M059J (cell line): ENCODE measurements at regions not wholly inside any gene's neighbourhood (a gene's known extent, or its start where the extent isn't known, plus 50 kb on each side); places are given as distances from the start of the nearest gene placed in this dataset.

Experiments
- DNase-seq: peaks from one replicate; pipeline ENCODE4 v3.0.0-alpha.2; 2012; ENCODE audit warnings: low read depth

DNA sequence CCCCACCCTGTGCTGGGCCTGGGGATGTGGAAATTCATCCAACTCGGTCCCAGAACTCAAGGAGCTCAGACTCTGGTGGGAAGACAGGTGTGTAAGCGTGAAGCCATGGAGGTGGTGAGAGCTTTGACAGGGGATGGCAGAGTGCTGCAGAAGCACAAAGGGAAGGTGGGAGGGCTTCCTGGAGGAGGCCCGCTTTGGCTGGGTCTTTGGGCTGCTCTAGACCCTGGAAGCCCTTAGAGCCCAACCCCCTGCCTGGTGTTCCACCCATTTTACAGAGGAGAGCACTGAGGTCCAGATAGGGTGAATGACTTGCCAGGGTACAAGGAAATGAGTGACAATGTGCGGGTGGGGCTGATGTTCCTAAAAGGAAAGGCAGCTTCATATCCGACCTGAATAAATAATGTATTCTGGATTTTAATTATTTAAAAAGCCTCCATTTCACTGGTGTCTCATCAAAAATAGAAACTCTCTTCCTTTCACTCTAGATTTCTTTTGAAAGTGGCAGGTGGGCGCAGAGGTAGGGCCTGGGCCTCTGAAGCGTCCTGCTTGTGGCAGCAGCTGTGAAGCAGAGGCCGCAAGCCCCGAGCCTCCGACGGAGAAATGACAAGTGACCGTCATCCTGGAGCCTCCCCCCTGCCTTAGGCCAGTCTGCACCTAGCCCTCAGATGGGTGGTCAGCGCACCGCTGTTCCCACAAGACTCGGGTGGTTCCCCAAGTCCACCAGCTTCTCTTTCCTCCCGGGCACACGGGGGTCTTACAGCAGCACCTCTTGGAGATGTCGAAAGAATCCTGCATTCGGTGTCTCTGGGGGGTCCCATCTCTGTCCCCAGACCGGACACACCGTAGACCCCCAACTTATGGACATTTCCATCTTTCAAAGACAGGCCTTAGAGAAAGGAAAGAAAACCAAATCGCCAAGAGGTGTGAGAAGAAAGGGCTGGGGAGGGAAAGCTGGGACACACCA lies 71.0 kb upstream of the TAF1B start:
- DNase-seq, result no peak

DNA sequence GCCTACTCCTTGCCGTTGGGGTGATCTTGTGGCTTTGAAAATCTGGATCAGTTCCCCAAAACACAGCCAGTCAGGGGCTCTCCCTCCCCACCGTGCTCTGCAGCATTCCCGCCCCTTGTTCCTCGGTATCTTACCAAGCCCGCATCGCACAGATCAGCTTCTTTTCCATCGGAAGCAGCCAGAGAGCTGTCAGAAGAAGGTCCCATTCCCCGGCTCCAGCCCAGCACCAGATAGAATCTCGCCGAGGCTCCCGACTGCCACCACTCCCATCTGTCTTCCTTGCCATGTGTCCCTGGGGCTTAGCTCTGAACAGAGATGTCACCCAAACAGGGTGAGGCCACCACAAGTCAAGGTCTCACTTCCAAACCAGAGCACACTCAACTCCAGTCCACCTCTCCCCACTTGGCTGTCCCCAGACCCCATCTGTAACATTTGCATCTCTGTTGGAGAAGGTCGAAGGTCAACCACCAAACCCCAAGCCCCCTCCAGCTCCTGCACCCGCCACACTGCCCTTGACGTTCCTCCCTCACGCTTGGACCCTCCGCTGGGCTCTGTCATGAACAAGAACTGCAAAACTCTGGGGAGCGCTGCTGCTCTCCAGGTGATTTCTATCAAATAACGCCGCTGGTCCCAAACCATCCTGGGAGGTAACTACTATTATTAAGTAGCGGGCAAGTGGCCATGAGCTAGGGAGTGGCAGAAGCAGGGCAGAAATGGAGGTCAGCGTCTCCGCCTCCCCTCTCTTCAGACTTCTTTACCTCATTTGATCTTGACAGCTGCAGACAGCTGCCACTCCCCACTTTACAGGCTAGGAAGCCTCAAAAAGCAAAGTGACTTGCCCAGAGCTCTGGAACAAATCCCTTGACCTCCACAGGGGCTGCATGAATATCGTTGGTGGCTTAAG lies 70.0 kb upstream of the TAF1B start:
- no peak for DNase-seq

DNA sequence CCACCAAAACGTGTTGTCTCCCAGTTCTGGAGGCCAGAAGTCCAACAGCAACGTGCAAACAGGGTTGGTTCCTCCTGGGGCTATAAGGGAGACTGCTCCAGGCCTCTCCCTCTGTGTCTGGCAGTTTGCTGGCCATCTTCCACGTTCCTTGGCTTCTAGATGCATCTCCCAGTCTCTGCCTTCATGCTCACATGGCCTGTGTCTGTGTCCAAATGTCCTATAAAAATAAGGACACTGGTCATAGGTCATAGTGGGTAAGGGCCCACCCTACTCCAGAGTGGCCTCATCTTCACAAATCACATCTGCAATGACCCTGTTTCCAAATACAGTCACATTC lies 69.4 kb upstream of the TAF1B start:
- no peak for DNase-seq

DNA sequence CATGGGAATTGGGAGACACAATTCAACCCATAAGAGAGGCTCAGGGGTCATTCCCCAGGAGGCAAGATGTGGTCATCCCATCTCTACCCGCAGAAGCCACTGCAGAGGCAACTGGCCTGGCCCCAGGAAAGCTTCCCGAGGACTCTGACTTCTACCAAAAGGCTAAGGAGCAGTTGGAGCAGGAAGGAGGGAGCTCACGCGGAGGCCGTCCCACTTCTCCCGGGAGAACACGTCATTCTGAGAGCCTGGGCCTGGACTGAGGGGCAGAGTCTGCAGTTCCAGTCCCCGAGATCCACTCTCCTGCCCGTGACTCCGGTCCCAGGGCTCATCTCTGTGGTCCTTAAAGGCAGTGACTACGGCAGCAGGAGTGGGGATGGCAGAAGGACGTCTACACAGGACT lies 69.0 kb upstream of the TAF1B start:
- no peak for DNase-seq

DNA sequence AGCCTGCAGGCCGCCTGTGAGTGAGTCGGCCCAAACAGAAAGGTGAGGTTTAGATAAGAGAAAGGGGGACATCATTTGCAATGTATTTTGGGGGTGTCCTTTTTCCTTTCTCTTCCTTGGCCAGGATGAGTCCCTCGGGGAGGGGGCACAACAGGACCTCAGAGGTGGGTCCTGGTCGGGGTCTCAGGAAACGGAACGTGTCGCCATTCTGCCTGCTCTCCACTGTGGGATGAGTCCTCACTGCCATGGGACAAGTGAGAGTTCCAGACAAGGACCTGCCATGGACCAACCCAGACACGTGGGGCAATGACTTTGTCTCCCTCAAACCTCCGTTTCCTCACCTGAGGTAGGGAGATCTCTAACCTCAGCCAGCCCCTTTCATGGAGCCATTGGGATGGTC lies 67.9 kb upstream of the TAF1B start:
- DNase-seq, result no peak

DNA sequence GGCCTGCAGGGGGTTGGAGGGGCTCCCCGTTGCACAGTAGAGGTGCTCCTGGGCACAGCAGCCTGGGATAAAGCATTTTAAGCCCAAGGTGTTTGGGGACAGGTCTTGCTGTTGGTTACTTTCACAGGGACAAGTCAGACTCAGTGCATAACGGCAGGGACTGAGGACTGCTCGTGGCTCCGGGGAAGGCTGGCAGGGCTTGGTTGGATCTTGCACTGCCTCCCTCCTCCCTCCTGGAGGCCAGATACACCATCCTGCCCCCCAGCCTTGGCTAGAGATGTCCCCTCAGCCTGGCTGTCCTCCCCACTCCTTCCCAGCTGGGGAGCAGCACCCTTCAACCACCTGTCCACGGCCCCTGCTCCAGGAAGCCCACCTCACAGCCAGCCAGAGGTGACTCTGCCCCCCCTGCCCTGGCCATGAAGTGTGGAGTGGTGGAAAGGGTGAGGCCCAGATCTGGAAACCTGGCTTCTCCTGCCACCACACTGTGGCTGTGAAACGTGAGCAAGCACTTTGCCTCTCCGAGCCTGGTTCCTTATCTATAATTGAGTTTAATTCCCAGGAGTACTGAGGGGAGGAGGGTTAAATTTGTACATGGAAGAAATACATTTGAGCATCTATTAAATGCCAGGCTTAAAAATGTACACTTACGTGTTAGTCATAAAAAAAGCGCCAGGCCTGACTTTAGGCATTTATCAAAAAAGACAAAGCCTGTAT lies 67.1 kb upstream of the TAF1B start:
- DNase-seq, result no peak

DNA sequence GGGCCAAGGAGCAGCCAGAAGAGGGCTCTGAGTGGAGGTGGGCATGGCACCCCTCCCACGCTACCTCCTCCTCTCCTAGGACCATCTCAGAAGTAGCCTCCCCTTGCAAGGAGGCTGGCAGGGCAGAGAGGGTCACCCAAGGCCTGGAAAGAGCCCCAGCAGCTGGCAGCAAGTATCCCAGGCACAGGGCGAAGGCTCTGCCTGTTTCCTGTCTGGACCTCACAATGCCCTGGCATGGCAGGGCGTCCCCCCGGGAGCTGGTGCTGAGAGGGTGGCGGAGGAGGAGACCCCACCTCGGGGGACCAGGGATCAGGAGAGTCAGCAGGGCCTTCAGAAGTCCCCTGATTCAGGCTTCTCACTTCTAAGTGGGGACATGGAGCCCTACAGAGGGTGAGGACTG lies 66.2 kb upstream of the TAF1B start:
- DNase-seq, result no peak

DNA sequence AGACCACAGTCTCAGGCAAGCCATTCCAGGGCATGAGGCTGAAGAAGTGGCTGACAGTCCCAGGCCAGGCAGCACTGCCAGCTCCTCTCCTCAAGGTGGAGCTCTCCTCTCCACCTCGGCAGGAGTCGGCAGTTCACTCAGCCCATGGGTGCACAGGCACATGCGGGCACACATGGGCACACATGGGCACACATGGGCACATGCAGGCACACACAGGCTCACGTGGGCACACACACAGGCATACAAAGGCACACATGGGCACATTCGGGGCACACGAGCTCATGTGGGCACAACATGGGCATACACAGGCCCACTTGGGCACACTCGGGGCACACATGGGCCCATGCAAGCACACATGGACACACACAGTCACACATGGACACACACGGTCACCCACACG lies 65.3 kb upstream of the TAF1B start:
- DNase-seq, result no peak

DNA sequence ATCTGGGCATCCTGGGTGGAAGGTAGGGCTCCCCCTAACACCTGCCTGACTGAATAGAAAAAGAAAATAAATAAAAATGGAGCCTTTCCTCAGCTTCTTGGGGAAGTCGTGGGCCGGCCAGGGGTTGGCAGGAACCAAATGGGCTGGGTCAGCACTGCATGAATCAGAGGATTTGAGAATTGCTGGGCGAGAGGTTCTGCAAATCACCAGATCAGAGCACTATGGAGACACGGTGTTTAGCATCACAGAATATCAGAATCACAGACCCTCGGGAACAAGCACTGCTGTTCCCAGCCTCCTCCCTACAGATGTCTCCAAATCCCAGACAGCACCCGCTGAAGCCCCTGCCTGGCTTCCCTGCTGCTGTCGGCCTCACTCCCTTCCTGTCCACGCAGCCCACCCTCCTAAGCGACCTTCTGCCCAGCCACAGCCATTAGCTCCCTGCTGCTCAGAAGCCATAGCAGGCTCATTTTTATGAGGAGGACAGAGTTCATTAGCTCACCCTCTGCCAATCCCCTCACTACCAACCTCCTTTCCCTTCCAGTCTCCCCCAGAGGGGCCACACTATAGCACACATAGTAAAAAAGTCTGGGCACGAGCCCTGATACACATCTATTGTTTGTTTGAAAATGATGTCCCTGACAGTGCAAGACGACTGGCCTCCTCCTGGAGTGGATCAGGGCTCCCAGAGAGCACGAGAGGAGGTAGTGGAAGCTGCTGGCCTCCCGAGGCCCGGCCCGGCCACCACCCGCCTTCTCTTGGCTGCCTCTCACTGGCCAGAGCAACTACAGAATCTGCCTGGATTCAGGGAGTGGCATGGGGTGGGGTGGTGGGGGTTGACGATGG lies 64.6 kb upstream of the TAF1B start:
- DNase-seq, result no peak

DNA sequence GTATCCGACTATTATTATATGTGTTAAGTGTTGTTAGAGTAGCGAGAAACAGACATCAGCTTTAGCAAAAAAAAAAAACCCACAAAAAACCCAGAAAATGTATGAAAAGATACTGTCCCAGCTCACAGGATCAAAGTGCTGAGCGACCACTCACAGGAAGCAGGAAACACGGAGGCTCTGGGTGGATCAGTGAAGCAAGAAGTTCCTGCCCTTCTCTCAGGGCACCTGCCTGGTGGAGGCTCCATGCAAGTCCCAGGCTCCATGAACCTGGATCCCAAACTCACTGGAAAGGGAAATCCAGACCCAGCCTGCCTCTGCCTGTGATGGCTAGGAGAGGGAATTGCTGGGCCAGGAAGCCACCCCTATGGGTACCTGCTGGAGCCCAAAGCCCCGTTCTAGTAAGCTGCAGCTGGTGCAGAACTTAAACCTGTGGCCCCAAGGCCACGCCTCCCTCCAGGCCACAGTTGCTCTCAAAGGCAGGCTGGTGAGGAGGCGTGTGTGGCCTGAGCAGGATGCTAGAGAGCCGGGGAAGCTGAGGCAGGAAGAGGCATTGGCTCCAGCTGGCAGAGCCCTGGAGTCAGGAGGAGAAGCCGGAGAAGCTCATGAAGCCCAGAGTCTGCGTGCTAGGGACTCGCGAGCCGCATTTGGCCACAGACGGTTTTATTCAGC lies 63.5 kb upstream of the TAF1B start:
- DNase-seq, result no peak

DNA sequence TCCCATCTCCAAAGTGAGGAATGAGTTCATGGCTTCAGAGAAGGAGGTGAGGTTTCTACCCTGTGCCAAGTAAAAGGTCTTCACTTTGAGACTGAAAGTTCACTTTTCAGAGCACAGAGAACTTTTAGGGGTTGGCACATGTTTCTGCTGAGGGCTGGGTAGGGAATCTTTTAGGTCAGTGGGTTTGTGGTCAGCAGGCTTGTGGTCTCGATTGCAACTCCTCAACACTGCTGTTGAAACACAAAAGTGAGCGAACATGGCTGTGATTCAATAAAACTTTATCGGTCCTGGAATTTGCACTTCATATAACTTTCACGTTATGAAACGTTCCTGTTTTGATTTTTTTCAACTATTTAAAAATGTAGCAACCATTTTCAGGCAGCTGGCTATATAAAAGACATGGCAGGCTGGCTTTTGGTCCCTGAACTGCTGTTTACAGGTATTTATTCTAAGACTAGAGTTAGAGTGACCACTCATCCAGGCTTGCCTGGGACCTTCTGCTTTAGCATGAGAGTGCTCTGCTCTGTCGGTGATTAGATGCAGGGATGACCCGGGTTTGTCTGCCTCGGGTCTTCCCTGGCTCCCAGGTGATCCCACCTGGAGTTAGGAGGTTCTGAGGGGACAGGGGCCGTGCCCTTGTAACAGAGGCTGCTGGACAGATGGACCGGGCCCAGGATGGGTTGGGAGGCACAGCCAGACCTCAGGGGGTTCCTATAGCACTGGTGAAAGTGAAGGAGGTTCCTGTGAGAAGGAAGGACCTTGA lies 62.7 kb upstream of the TAF1B start:
- no peak for DNase-seq

DNA sequence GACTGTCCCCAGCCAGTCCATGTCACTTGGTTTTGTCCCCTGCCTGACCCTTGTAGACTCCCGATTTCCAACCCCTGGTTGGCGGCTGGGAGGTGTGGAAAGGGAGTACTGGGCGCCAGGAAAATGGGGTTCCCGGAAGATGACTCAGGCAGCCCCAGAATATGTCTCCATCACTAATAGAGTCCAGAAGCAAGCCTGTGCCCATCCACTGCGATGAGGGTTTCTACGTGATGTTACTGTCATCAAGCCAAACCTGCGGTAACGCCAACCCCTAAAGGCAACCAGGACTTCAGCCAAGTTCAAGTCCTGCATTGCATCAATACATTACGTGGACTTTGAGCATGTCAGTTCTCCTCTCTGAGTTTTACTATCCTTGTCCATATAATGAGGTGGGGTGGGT lies 62.0 kb upstream of the TAF1B start:
- peak; percentile 86 for DNase-seq

DNA sequence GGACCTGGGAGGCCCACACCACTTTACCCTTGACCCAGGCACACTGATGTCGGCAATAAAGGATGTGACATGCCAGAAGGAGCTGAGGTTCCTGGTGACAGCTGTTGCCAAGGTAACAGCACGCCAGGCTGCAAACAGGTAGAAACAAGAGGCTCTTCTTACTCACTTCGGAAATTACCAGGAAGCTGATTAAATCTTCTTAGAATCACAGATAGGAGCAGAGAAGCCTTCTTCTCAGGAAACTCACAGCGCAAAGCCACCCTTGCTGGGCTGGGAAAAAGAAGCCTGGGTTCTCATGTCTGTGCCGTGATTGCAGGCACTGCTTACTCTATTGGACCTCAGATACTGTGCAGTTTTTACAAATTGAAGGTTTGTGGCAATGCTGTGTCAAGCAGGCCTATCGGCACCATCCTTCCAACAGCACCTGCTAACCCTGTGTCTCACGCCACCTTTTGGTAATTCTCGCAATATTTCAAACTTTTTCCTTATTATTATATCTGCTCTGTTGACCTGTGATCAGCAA lies 61.0 kb upstream of the TAF1B start:
- DNase-seq, result peak; percentile 69

DNA sequence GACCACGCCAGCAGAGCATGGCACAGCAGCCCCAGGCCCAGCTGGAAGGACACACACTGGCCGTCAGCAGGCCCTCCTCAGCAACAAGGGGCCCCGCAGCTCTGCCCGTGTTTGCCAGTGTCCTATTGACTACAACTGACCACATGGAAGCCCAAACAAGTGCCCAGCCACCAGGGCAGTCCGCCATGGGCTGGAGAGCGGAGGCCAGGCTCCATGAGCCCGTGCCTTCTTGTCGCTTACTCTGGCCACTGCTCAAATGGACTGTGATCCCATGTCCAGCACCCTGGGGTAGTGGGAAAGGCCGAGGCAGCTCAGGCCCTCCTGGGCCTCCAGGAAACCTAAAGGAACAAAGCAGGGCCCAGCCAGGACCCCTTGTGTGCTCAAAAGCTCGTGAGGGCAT lies 53.9 kb upstream of the TAF1B start:
- no peak for DNase-seq

DNA sequence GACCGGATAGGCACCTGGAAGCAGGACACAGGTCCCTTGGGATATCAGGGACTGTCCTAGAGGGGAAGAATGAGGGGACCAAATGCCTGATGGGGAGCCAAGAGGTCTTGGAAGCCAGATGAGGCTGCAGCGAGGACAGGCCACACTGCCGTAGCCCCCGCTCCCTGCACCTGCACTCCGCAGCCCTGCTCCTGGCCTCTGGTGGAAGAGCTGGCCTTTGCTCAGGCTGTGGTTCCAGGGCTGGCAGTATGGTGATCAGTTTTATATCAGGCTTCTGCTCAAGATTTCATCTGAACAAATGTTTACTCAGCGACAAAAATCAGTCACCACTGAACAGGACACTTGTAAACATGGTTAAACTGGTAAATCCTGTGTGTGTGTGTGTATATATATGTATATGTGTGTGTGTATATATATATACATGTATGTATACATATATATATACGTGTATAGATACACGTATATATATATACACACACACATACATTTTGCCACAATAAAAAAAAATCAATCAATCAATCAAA lies 52.5 kb upstream of the TAF1B start:
- no peak for DNase-seq

DNA sequence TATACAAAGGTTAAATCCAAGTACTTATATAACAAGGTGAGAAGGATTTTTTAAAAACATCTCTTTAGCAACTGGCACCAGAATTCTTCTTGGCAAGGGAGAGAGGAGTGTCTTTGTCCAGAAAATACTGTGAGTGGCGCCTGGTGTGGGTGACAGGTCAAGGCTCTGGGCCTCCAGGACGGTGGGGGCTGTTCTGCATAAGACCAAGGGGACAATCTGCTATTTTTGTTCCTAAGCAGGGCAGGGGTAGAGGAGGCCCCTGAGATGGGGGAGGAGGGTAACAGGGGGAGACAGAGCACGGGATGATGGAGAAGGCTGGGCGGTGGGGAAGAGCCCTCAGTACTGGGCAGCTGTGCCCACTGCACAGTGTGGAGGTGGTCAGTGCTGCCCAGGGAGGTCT lies 51.6 kb upstream of the TAF1B start:
- no peak for DNase-seq

DNA sequence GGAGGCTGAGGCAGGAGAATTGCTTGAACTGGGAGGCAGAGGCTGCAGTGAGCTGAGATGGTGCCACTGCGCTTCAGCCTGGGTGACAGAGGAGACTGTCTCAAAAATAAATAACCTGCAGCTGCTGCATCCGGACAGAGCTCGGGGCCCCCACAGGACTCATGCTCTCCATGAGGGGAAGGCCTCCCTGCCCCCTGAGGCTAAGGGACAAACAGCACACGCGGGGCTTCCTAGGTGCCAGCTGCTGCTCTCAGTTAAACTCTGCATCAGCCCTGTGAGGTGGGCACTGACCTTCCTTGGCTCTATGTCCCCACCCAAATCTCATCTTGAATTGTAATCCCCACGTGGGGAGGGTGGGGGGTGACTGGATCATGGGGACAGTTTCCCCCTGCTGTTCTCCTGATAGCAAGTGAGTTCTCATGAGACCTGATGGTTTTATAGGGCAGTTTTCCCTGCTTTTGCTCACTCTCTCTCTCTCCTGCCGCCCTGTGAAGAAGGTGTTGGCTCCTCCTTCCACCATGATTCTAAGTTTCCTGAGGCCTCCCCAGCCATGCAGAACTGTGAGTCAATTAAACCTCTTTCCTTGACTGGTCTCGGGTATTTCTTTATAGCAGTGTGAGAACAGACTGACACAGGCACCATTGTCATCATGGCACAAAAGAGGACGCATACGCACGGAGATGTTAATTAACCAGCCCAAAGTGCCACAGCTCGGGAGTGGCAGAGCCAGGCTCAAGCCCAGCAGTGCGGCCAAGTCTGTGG lies 49.9 kb upstream of the TAF1B start:
- DNase-seq, result no peak
